Kidney epithelial cell (primary cell): ENCODE measurements at regions not wholly inside any gene's neighbourhood (a gene's known extent, or its start where the extent isn't known, plus 50 kb on each side); places are given as distances from the start of the nearest gene placed in this dataset.

Experiments used
- DNase-seq: peaks from one replicate; pipeline ENCODE4 v3.0.0-alpha.2; 2010; ENCODE audit warnings: low read depth
- H3K27me3 ChIP-seq: 2 replicates; pipeline ENCODE4 v1.6.0; 2011; ENCODE audit warnings: low read length; ENCODE audit not compliant: control insufficient read depth, insufficient read depth
- H3K36me3 ChIP-seq: 2 replicates; pipeline ENCODE4 v1.5.1; 2011; ENCODE audit warnings: low read length; ENCODE audit not compliant: control insufficient read depth, insufficient read depth
- H3K4me3 ChIP-seq: 2 replicates; pipeline ENCODE4 v1.5.1; 2011; ENCODE audit warnings: low read depth, mild to moderate bottlenecking, control low read depth, low read length
- CTCF ChIP-seq: IDR thresholded peaks from 2 replicates; pipeline ENCODE4 v1.5.1; 2011; ENCODE audit warnings: mild to moderate bottlenecking, moderate library complexity, low read length, control low read depth, inconsistent platforms; ENCODE audit not compliant: insufficient read depth, poor library complexity, severe bottlenecking

GRCh38 chr10:3987143-3987974, 202.3 kb upstream of the KLF6 start:
- no peak for TF ChIP-seq CTCF
- no peaks in the 10 kb centered on the region for H3K36me3 ChIP-seq
- no peak overlapping the region for H3K4me3 ChIP-seq
- DNase-seq, result no peak
- H3K27me3 ChIP-seq, result no peaks in the 10 kb centered on the region

GRCh38 chr10:3986493-3987142, 201.6 kb upstream of the KLF6 start:
- no peak for DNase-seq
- no peaks in the 10 kb centered on the region for H3K27me3 ChIP-seq
- H3K4me3 ChIP-seq, result no peak overlapping the region
- TF ChIP-seq CTCF, result no peak
- no peaks in the 10 kb centered on the region for H3K36me3 ChIP-seq

- no peak for TF ChIP-seq CTCF
- no peaks in the 10 kb centered on the region for H3K27me3 ChIP-seq
- H3K36me3 ChIP-seq, result no peaks in the 10 kb centered on the region
- H3K4me3 ChIP-seq, result no peak overlapping the region
- DNase-seq, result no peak
These were observed 197.9 kb upstream of the KLF6 start for GRCh38 chr10:3982746-3983442.

- Histone ChIP-seq H3K4me3 (no peak overlapping the region), H3K36me3 (no peaks in the 10 kb centered on the region), H3K27me3 (no peaks in the 10 kb centered on the region)
- no peak for DNase-seq
- TF ChIP-seq CTCF, result no peak
These were observed 196.3 kb upstream of the KLF6 start for GRCh38 chr10:3981300-3981699.

GRCh38 chr10:3980660-3981059, 195.7 kb upstream of the KLF6 start:
- Histone ChIP-seq H3K36me3 (no peaks in the 10 kb centered on the region), H3K4me3 (no peak overlapping the region), H3K27me3 (no peaks in the 10 kb centered on the region)
- TF ChIP-seq CTCF, result no peak
- no peak for DNase-seq
